WERI-Rb-1 (cell line): ENCODE measurements at regions not wholly inside any gene's neighbourhood (a gene's known extent, or its start where the extent isn't known, plus 50 kb on each side); places are given as distances from the start of the nearest gene placed in this dataset.

ENCODE experiments used
- DNase-seq: peaks from one replicate; pipeline ENCODE4 v3.0.0-alpha.2; 2020
- H3K27ac ChIP-seq: fragments of 250-450 bp; sonication (Bioruptor Pico); 2 replicates; pipeline ENCODE4 v1.5.1; 2020; ENCODE audit warnings: mild to moderate bottlenecking, moderate library complexity
- H3K27me3 ChIP-seq: fragments of 250-450 bp; sonication (Bioruptor Pico); 2 replicates; pipeline ENCODE4 v1.5.1; 2021; ENCODE audit warnings: mild to moderate bottlenecking, low read depth, moderate library complexity; ENCODE audit not compliant: insufficient read depth, severe bottlenecking
- H3K36me3 ChIP-seq: fragments of 250-450 bp; sonication (Bioruptor Pico); 2 replicates; pipeline ENCODE4 v1.5.1; 2020; ENCODE audit warnings: mild to moderate bottlenecking, moderate library complexity
- H3K4me3 ChIP-seq: 2 replicates; pipeline ENCODE4 v1.5.1; 2011; ENCODE audit warnings: low read depth, mild to moderate bottlenecking, control low read depth, low read length
- H3K9me3 ChIP-seq: fragments of 250-450 bp; sonication (Bioruptor Pico); 2 replicates; pipeline ENCODE4 v1.5.1; 2021; ENCODE audit warnings: mild to moderate bottlenecking, moderate library complexity; ENCODE audit not compliant: severe bottlenecking
- TF ChIP-seq, protein P1 (sequence below): IDR thresholded peaks from 2 replicates; pipeline ENCODE4 v1.5.1; 2011; ENCODE audit warnings: low read depth, mild to moderate bottlenecking, control low read depth, inconsistent platforms, low read length

DNA sequence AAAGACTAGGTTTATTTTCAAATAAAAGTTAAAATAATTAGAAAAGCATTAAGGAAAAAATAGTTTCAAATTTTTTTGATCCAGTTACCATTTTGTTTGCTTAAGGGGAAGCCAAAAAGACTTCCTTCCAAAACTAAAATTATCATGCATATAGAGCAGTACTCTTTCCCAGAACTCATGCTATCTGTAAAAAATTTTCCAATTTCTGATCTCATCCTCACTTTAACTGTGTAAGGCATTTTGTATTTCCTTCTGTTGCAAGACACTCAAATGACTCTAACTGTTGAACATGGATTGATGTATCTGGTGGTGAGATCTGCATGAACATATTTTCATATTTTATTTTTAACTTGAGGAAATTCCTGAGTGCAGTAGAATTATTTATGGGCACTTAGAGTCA is 150.1 kb downstream of the ADAM29 start:
- TF ChIP-seq, protein P1, sequence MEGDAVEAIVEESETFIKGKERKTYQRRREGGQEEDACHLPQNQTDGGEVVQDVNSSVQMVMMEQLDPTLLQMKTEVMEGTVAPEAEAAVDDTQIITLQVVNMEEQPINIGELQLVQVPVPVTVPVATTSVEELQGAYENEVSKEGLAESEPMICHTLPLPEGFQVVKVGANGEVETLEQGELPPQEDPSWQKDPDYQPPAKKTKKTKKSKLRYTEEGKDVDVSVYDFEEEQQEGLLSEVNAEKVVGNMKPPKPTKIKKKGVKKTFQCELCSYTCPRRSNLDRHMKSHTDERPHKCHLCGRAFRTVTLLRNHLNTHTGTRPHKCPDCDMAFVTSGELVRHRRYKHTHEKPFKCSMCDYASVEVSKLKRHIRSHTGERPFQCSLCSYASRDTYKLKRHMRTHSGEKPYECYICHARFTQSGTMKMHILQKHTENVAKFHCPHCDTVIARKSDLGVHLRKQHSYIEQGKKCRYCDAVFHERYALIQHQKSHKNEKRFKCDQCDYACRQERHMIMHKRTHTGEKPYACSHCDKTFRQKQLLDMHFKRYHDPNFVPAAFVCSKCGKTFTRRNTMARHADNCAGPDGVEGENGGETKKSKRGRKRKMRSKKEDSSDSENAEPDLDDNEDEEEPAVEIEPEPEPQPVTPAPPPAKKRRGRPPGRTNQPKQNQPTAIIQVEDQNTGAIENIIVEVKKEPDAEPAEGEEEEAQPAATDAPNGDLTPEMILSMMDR, result no peak
- H3K27ac ChIP-seq, result no peak overlapping the region
- no peak for DNase-seq
- no peaks in the 10 kb centered on the region for H3K27me3 ChIP-seq
- no peak overlapping the region for H3K4me3 ChIP-seq
- H3K9me3 ChIP-seq, result no peaks in the 10 kb centered on the region
- no peaks in the 10 kb centered on the region for H3K36me3 ChIP-seq

DNA sequence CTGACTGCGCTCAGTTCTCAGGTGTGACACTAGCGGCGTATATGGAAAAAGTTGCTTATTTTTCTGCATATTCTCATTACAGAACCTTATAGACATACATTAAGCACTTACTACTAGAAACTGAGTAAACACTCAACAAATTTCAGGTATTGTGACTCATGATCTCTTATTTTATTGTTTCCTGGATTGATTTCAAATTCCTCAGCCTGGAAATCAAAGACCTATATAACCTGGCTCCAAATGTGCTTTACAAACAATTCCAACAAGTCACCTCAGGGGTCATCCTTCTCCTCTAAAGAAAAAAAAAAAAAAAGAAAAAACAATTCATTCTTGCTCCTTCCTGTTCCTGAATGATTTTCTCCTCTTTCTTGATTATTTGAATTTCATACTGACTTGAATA is 152.3 kb downstream of the ADAM29 start:
- TF ChIP-seq, protein P1, result no peak
- Histone ChIP-seq H3K4me3 (no peak overlapping the region), H3K36me3 (no peaks in the 10 kb centered on the region), H3K9me3 (no peaks in the 10 kb centered on the region), H3K27me3 (no peaks in the 10 kb centered on the region), H3K27ac (no peak overlapping the region)
- DNase-seq, result no peak

GRCh38 chr4:175071123-175071522 is 153.0 kb downstream of the ADAM29 start:
- no peak overlapping the region for H3K4me3 ChIP-seq
- no peak overlapping the region for H3K27ac ChIP-seq
- DNase-seq, result no peak
- TF ChIP-seq, protein P1, result no peak
- no peaks in the 10 kb centered on the region for H3K36me3 ChIP-seq
- no peaks in the 10 kb centered on the region for H3K9me3 ChIP-seq
- no peaks in the 10 kb centered on the region for H3K27me3 ChIP-seq

GRCh38 chr4:175087145-175087544 is 169.0 kb downstream of the ADAM29 start:
- TF ChIP-seq, protein P1, result no peak
- H3K36me3 ChIP-seq, result no peaks in the 10 kb centered on the region
- peaks cover 2% of the 10 kb centered on the region for H3K9me3 ChIP-seq

DNA sequence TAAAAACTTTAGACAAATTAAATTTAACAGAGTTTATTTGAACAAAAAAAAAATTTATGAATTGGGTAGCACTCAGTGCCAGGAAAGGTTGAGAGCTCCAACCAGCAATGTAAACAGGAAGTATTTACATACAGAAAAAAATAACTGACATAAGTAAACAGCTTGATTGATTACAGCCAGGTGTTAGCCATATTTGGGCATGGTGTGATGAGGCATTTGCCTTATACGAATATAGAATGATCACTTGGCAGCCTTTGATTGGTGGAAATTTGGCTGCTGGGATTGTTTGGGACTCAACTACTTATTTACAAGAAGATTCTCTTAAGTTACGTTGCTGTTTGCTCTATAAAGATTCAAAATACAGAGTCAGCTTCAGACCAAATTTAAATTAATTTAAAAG is 172.0 kb downstream of the ADAM29 start:
- no peaks in the 10 kb centered on the region for H3K36me3 ChIP-seq
- no peak overlapping the region for H3K27ac ChIP-seq
- TF ChIP-seq, protein P1, result no peak
- no peaks in the 10 kb centered on the region for H3K27me3 ChIP-seq
- no peak for DNase-seq
- no peak overlapping the region for H3K4me3 ChIP-seq
- peaks cover 5% of the 10 kb centered on the region for H3K9me3 ChIP-seq

More at GRCh38 chr4:175087145-175087544, 169.0 kb downstream of the ADAM29 start:
- H3K4me3 ChIP-seq, result no peak overlapping the region
- no peaks in the 10 kb centered on the region for H3K27me3 ChIP-seq
- no peak for DNase-seq
- H3K27ac ChIP-seq, result no peak overlapping the region

DNA sequence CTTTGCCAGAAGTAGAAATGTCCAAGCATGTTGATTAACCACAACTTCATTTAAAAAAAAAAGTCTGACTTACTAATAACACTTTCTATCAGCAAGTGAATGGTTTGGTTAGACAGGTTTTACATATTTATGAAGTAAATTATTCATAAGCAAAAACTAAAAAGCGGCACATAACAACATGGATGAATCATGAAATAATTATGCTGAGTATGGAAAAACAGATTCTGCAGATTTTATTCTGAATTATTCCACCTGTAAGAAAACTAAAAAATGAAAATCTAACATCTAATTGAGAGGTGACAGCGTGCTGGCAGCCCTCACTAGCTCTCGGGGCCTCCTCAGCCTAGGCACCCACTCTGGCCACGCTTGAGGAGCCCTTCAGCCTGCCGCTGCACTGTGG is 173.5 kb downstream of the ADAM29 start:
- no peak overlapping the region for H3K4me3 ChIP-seq
- H3K36me3 ChIP-seq, result no peaks in the 10 kb centered on the region
- H3K27ac ChIP-seq, result no peak overlapping the region
- DNase-seq, result no peak
- H3K9me3 ChIP-seq, result peaks cover 5% of the 10 kb centered on the region
- TF ChIP-seq, protein P1, result no peak
- no peaks in the 10 kb centered on the region for H3K27me3 ChIP-seq
